ENCODE measurements at regions not wholly inside any gene's neighbourhood (a gene's known extent, or its start where the extent isn't known, plus 50 kb on each side); places are given as distances from the start of the nearest gene placed in this dataset.

DNA sequence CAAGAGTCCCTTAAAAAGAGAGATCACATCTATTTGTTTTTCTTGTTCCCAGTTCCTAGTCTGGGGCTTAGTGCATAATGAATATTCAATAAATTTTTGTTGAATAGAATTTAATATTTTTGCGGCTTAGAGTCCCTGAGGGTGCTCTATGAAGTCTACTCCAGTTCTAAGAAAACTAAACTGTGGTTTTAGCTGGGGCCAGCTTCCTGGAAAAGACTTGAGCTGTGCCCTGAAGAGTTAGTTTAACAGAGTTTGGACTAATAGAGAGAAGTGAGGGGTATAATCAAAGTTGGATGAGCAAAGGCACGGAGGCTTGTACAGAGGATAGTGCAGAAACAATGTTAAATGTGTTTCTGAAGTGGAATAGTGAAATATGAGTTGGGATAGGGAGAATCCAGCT is 168.9 kb downstream of the FASLG start:
- TF ChIP-seq, protein P1, sequence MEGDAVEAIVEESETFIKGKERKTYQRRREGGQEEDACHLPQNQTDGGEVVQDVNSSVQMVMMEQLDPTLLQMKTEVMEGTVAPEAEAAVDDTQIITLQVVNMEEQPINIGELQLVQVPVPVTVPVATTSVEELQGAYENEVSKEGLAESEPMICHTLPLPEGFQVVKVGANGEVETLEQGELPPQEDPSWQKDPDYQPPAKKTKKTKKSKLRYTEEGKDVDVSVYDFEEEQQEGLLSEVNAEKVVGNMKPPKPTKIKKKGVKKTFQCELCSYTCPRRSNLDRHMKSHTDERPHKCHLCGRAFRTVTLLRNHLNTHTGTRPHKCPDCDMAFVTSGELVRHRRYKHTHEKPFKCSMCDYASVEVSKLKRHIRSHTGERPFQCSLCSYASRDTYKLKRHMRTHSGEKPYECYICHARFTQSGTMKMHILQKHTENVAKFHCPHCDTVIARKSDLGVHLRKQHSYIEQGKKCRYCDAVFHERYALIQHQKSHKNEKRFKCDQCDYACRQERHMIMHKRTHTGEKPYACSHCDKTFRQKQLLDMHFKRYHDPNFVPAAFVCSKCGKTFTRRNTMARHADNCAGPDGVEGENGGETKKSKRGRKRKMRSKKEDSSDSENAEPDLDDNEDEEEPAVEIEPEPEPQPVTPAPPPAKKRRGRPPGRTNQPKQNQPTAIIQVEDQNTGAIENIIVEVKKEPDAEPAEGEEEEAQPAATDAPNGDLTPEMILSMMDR (conservative IDR thresholded peaks at IDR 0.05): no peak
- no peak for DNase-seq
- no peak overlapping the region for H3K18ac ChIP-seq (ENCODE audit: insufficient read length, low read depth, low read length)
- no peak overlapping the region for H4K91ac ChIP-seq (ENCODE audit: insufficient read length, low read depth, low read length)
- H2BK20ac ChIP-seq (ENCODE audit: low read depth, low read length, poor library complexity, severe bottlenecking): no peak overlapping the region
- H3K23ac ChIP-seq (ENCODE audit: insufficient read length, low read depth, low read length): no peak overlapping the region
- no peak overlapping the region for H3T11ph ChIP-seq (ENCODE audit: low read length)
- no peak overlapping the region for H3K9ac ChIP-seq (ENCODE audit: extremely low read depth, insufficient read length, low read length)
- H3K23me2 ChIP-seq (ENCODE audit: insufficient read length, low read depth, low read length, poor library complexity, severe bottlenecking): no peaks in the 10 kb centered on the region
- Mint-ChIP-seq H3K36me3 (ENCODE audit: insufficient read depth in 1 of 3, low read depth in 3 of 3) (no peaks in the 10 kb centered on the region), H3K27ac (no peak overlapping the region), H3K27me3 (ENCODE audit: low read depth) (peaks cover 2% of the 10 kb centered on the region; the same call in 1 of the 2 replicates), H3K4me3 (no peak overlapping the region), H3K4me1 (no peaks in the 10 kb centered on the region), H3K9me3 (no peaks in the 10 kb centered on the region)
- no peak overlapping the region for H2BK15ac ChIP-seq (ENCODE audit: low read depth, low read length)
- no peak overlapping the region for H2BK12ac ChIP-seq (ENCODE audit: insufficient read length, low read depth, low read length)
- no peak overlapping the region for H3K14ac ChIP-seq (ENCODE audit: insufficient read depth, low read length)
- no peak overlapping the region for H2BK120ac ChIP-seq (ENCODE audit: low read depth, low read length, poor library complexity, severe bottlenecking)
- no peaks in the 10 kb centered on the region for H3K9me3 ChIP-seq (ENCODE audit: control insufficient read depth, low read depth, low read length)
- no peak overlapping the region for H2BK5ac ChIP-seq (ENCODE audit: insufficient read length, low read length)
- H3K4me2 ChIP-seq (ENCODE audit: insufficient read depth, insufficient read length, low read length): no peak overlapping the region
- H3K4me1 ChIP-seq (ENCODE audit: insufficient read depth, low read length): no peaks in the 10 kb centered on the region
- H3K79me1 ChIP-seq (ENCODE audit: insufficient read depth, low read depth, low read length, poor library complexity, severe bottlenecking): no peaks in the 10 kb centered on the region
- no peaks in the 10 kb centered on the region for H4K20me1 ChIP-seq (ENCODE audit: control insufficient read depth, insufficient read depth, insufficient read length)
- no peak overlapping the region for H3K4ac ChIP-seq (ENCODE audit: low read depth, low read length)
- H3K56ac ChIP-seq (ENCODE audit: insufficient read length, low read depth, low read length): no peak overlapping the region
- H3K79me2 ChIP-seq (ENCODE audit: insufficient read depth, low read length): no peaks in the 10 kb centered on the region
- H3K27ac ChIP-seq (ENCODE audit: insufficient read length, low read depth, low read length): no peak overlapping the region
- H2AFZ ChIP-seq (ENCODE audit: low read length): no peak overlapping the region
- H4K5ac ChIP-seq (ENCODE audit: insufficient read length, low read depth, low read length): no peak overlapping the region
- no peaks in the 10 kb centered on the region for H3K27me3 ChIP-seq (ENCODE audit: insufficient read depth, low read length)
- H2AK5ac ChIP-seq (ENCODE audit: insufficient read length, low read length): no peak overlapping the region
- H4K8ac ChIP-seq (replicated peaks; ENCODE audit: insufficient read length, low read depth, low read length): no peak overlapping the region
- WGBS (ENCODE audit: extremely low coverage, insufficient read length, low lambda C conversion rate): no CpG with 5 or more reads among the region's 2 CpGs

Measured in H9 (cell line).